Heart left ventricle (tissue), 13 donors: ENCODE measurements at regions not wholly inside any gene's neighbourhood (a gene's known extent, or its start where the extent isn't known, plus 50 kb on each side); places are given as distances from the start of the nearest gene placed in this dataset.

Experiments
- CTCF ChIP-seq, 12 donors: fragments of 200-600 bp; sonication (generic) in 4 of 12; IDR thresholded peaks; one replicate each; pipeline versions ENCODE4 v1.5.0 to v1.8.0; 2018 to 2022; ENCODE audit warnings: antibody characterized with exemption in 12 of 12, mild to moderate bottlenecking in 5 of 12
- POLR2A ChIP-seq, 2 donors: fragments of 450-650 bp; IDR thresholded peaks; one replicate each; pipeline ENCODE4 v1.6.1; 2017; ENCODE audit warnings: antibody characterized with exemption in 2 of 2, mild to moderate bottlenecking in 2 of 2, moderate library complexity in 2 of 2
- donor health status: ischemic (EF 13 %, LVEDD 7.1; RV severe dilation, severe dysfunction).
- donor health status: DM: no; HTN: yes; CAD: no.
- donor health status: DM: no; HTN: no; CAD: no.
- donor health status: ischemic (EF 25% LVEDD 6.9; RV normal size, moderate dysfunction).
- donor health status: ischemic (EF 25% LVEDD 5.7; RV mildly dilated, moderate dysfunction).
- donor health status: ischemic (EF 35%, LVEDD 5.7; RV mildly dilated, moderate dysfunction).
- donor health status: nonischemic (EF 11% LVEDD 7.7; RV severe dilation, severe dysfunction).
- donor health status: DM: yes; HTN: yes; CAD: no.
- donor health status: PGD.
- donor health status: ischemic (EF 29% LVEDD 5.4; RV normal size, mild dysfunction).
- donor health status: nonischemic (EF 23%, LVEDD 6.1; RV moderate dilation, normal function).

- TF ChIP-seq CTCF (IDR thresholded peaks at IDR 0.05) (no peak), POLR2A (IDR thresholded peaks at IDR 0.05) (no peak)
Measured at GRCh38 chr3:43926055-43926454, 235.3 kb downstream of the ABHD5 start.
